ENCODE measurements at regions not wholly inside any gene's neighbourhood (a gene's known extent, or its start where the extent isn't known, plus 50 kb on each side); places are given as distances from the start of the nearest gene placed in this dataset.

DNA sequence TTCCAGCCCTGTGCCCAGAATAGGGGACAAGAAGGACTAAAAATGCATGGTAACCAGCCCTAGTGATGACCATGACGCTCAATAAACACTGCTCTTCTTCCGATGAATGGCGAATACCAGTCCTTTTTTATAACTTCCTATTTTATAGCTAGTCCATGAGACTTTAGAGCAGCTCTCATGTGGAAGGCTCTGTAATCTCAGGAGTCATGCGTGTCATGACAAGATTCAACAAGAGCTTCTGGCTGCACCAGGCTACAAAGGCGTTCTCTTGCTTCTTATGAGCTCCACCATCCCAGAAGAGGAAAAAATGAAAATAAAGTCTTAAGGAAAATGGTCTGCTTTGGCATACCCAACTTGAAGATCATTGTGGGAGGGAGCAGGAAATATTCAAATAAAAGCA, 141.0 kb downstream of the TMCO5A start:
- TF ChIP-seq, protein P1, sequence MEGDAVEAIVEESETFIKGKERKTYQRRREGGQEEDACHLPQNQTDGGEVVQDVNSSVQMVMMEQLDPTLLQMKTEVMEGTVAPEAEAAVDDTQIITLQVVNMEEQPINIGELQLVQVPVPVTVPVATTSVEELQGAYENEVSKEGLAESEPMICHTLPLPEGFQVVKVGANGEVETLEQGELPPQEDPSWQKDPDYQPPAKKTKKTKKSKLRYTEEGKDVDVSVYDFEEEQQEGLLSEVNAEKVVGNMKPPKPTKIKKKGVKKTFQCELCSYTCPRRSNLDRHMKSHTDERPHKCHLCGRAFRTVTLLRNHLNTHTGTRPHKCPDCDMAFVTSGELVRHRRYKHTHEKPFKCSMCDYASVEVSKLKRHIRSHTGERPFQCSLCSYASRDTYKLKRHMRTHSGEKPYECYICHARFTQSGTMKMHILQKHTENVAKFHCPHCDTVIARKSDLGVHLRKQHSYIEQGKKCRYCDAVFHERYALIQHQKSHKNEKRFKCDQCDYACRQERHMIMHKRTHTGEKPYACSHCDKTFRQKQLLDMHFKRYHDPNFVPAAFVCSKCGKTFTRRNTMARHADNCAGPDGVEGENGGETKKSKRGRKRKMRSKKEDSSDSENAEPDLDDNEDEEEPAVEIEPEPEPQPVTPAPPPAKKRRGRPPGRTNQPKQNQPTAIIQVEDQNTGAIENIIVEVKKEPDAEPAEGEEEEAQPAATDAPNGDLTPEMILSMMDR (IDR thresholded peaks at IDR 0.05; ENCODE audit: unreplicated experiment): no peak
- no peaks in the 10 kb centered on the region for H3K9me3 Mint-ChIP-seq (ENCODE audit: low read depth, unreplicated experiment)
- no TSS peak for BruUV-seq (replicated peaks)
- H3K4me3 Mint-ChIP-seq (ENCODE audit: low read depth, unreplicated experiment): no peak overlapping the region
- no peaks in the 10 kb centered on the region for H3K27me3 Mint-ChIP-seq (ENCODE audit: unreplicated experiment)
- no peaks in the 10 kb centered on the region for H3K4me1 Mint-ChIP-seq (ENCODE audit: low read depth, unreplicated experiment)
- intact Hi-C loops (cut with micrococcal nuclease; ENCODE audit: unreplicated experiment): loop anchor here (10.0 kb wide), 1 partner anchor 49 kb away; no protein-coding TSS in a partner anchor
- no peak overlapping the region for H3K27ac Mint-ChIP-seq (ENCODE audit: unreplicated experiment)
- peaks cover 6% of the 10 kb centered on the region for H3K36me3 Mint-ChIP-seq (ENCODE audit: insufficient read depth, unreplicated experiment)
- no peak for DNase-seq
- CTCF ChIA-PET: no interaction called here

DNA sequence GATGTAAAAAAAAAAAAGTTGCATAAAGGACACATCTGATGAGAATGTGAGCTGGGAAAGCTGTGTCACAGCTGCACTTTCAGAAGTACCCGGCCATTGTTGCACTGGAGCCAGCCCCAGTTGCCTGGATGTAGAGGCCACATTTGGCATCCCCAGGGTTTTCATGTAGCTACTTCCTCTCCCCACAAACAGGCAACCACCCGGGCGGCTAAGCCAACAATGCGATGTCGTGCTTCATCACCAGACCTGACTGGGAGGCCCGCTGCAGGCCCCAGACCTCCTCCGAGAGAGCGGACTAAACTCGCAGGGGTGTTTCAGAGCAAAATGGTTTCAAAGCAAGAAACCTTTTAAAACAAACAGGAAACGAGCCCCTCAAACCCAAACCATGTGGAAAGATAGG, 142.3 kb downstream of the TMCO5A start:
- Mint-ChIP-seq H3K27me3 (ENCODE audit: unreplicated experiment) (no peaks in the 10 kb centered on the region), H3K4me1 (ENCODE audit: low read depth, unreplicated experiment) (no peaks in the 10 kb centered on the region), H3K4me3 (ENCODE audit: low read depth, unreplicated experiment) (no peak overlapping the region), H3K36me3 (ENCODE audit: insufficient read depth, unreplicated experiment) (peaks cover 6% of the 10 kb centered on the region), H3K9me3 (ENCODE audit: low read depth, unreplicated experiment) (no peaks in the 10 kb centered on the region), H3K27ac (ENCODE audit: unreplicated experiment) (no peak overlapping the region)
- DNase-seq: no peak
- intact Hi-C loops (cut with micrococcal nuclease; ENCODE audit: unreplicated experiment): loop anchor here (10.0 kb wide), 1 partner anchor 48 kb away; no protein-coding TSS in a partner anchor
- no TSS peak for BruUV-seq (replicated peaks)
- TF ChIP-seq, protein P1 (IDR thresholded peaks at IDR 0.05; ENCODE audit: unreplicated experiment): no peak
- CTCF ChIA-PET: no interaction called here

DNA sequence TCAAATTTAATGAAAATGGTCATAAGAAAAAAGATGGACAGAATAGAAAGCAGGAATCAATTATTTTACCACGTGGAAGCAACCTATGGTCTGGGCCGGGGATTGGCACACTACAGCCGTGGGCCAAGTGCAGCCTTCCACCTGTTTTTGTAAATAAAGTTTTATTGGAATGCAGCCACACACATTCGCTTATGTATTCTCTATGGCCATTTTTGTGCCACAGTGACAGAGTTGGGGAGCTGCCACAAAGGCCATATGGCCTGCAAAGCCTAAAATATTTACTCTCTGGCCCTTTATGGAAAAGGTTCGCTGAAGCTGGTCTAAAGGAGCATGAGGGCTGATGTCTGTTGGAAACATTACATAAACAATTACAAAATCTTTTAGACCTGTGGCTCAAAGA, 144.8 kb downstream of the TMCO5A start:
- intact Hi-C loops (cut with micrococcal nuclease; ENCODE audit: unreplicated experiment): loop anchor here (10.0 kb wide), 1 partner anchor 46 kb away; no protein-coding TSS in a partner anchor
- no peaks in the 10 kb centered on the region for H3K4me1 Mint-ChIP-seq (ENCODE audit: low read depth, unreplicated experiment)
- H3K4me3 Mint-ChIP-seq (ENCODE audit: low read depth, unreplicated experiment): no peak overlapping the region
- no TSS peak for BruUV-seq (replicated peaks)
- CTCF ChIA-PET: no interaction called here
- H3K9me3 Mint-ChIP-seq (ENCODE audit: low read depth, unreplicated experiment): no peaks in the 10 kb centered on the region
- no peaks in the 10 kb centered on the region for H3K27me3 Mint-ChIP-seq (ENCODE audit: unreplicated experiment)
- TF ChIP-seq, protein P1 (IDR thresholded peaks at IDR 0.05; ENCODE audit: unreplicated experiment): no peak
- H3K36me3 Mint-ChIP-seq (ENCODE audit: insufficient read depth, unreplicated experiment): no peaks in the 10 kb centered on the region
- no peak overlapping the region for H3K27ac Mint-ChIP-seq (ENCODE audit: unreplicated experiment)
- DNase-seq: no peak

DNA sequence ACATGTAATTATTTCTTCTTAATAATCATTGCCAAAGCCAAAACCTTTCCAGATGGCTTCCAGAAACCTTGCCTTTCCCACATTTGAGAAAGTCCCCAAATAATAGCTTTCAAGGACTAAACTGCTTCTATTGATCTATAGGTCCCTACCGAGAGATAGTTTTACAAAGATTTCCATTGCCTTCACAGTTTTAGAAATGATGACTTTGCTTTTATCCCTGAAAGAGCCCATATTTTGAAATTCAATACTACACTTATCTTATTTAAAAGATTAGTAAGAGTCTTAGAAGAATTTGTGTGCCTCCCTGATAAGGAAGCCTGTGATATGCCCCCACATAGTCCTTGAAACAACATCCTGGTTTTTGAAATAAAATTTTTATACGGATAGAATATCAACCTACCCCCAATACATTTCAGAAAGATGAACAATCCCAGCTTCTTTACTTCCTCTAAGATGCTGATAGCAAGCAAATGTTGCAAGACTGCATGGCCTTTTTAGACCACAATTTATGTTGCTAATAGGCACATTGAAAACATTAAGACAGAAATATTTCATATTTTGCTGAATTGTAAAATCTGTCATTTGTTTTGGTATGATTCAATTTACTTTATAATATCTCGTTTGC, 146.3 kb downstream of the TMCO5A start:
- CTCF ChIA-PET: no interaction called here
- no peak overlapping the region for H3K27ac Mint-ChIP-seq (ENCODE audit: unreplicated experiment)
- no TSS peak for BruUV-seq (replicated peaks)

More for the DNA sequence above, 146.3 kb downstream of the TMCO5A start:
- TF ChIP-seq, protein P1 (IDR thresholded peaks at IDR 0.05; ENCODE audit: unreplicated experiment): no peak
- intact Hi-C loops (cut with micrococcal nuclease; ENCODE audit: unreplicated experiment): no loop called here
- Mint-ChIP-seq H3K36me3 (ENCODE audit: insufficient read depth, unreplicated experiment) (no peaks in the 10 kb centered on the region), H3K9me3 (ENCODE audit: low read depth, unreplicated experiment) (no peaks in the 10 kb centered on the region), H3K4me1 (ENCODE audit: low read depth, unreplicated experiment) (no peaks in the 10 kb centered on the region), H3K4me3 (ENCODE audit: low read depth, unreplicated experiment) (no peak overlapping the region), H3K27me3 (ENCODE audit: unreplicated experiment) (no peaks in the 10 kb centered on the region)
- DNase-seq: no peak

All from Calu3 (cell line).